Gastroesophageal sphincter (tissue), 4 donors: ENCODE measurements at regions not wholly inside any gene's neighbourhood (a gene's known extent, or its start where the extent isn't known, plus 50 kb on each side); places are given as distances from the start of the nearest gene placed in this dataset.
"Not testable (repeated sequence)": the region's sequence is repeated elsewhere in the genome, so short reads cannot be mapped to it uniquely, and the experiment has no call there.

Experiments used
- ATAC-seq: fragments of 150-250 bp; one replicate; pipeline ENCODE4 v1.9.1; 2016; ENCODE audit warnings: mild to moderate bottlenecking, moderate library complexity
- H3K27ac ChIP-seq, 4 donors: fragments of 200-600 bp; sonication (generic) in 3 of 4; 1 replicate in 3 of 4; 2 replicates in 1 of 4; pipeline ENCODE4 v1.5.1; 2016 to 2019
- H3K27me3 ChIP-seq: fragments of 200-600 bp; sonication (generic); one replicate; pipeline ENCODE4 v1.5.1; 2019
- H3K36me3 ChIP-seq, 2 donors: fragments of 200-600 bp; sonication (generic); one replicate each; pipeline ENCODE4 v1.5.1; 2019; ENCODE audit warnings: control low read depth in 1 of 2
- H3K4me1 ChIP-seq, 3 donors: fragments of 200-600 bp; sonication (generic); 1 replicate in 2 of 3; 2 replicates in 1 of 3; pipeline ENCODE4 v1.5.1; 2016 to 2019; ENCODE audit warnings: control low read depth in 2 of 3
- H3K4me3 ChIP-seq, 2 donors: fragments of 200-600 bp; sonication (generic); one replicate each; pipeline ENCODE4 v1.5.1; 2019; ENCODE audit warnings: mild to moderate bottlenecking in 1 of 2, moderate library complexity in 1 of 2
- H3K9me3 ChIP-seq, 3 donors: fragments of 200-600 bp; sonication (generic); one replicate each; pipeline ENCODE4 v1.5.1; 2017 to 2019; ENCODE audit warnings: control low read depth in 2 of 3
- EP300 ChIP-seq: sonication (generic); formaldehyde crosslinking; IDR thresholded peaks from one replicate; pipeline ENCODE4 v1.6.1; 2017; ENCODE audit warnings: antibody characterized with exemption, mild to moderate bottlenecking
- POLR2A ChIP-seq, 2 donors: fragments of 450-650 bp; IDR thresholded peaks; one replicate each; pipeline ENCODE4 v1.6.1; 2017; ENCODE audit warnings: antibody characterized with exemption in 2 of 2, mild to moderate bottlenecking in 2 of 2, moderate library complexity in 1 of 2
- POLR2AphosphoS5 ChIP-seq: sonication (generic); formaldehyde crosslinking; IDR thresholded peaks from one replicate; pipeline ENCODE4 v1.6.1; 2017; ENCODE audit warnings: antibody characterized with exemption
- WGBS, 2 donors: methylation state at CpG; one replicate each; pipeline ENCODE4 v1.1.5; 2018; ENCODE audit warnings: low coverage in 1 of 2; 5-methylcytosine and 5-hydroxymethylcytosine counted together
- TF ChIP-seq, protein P1 (sequence below), 4 experiments: fragments of 200-600 bp in 2 of 4; fragments of 450-650 bp in 2 of 4; sonication (generic) in 1 of 4; IDR thresholded peaks; one replicate each; pipeline ENCODE4 v1.5.1; 2017 to 2019; ENCODE audit warnings: antibody characterized with exemption in 4 of 4, mild to moderate bottlenecking in 2 of 4, moderate library complexity in 2 of 4

DNA sequence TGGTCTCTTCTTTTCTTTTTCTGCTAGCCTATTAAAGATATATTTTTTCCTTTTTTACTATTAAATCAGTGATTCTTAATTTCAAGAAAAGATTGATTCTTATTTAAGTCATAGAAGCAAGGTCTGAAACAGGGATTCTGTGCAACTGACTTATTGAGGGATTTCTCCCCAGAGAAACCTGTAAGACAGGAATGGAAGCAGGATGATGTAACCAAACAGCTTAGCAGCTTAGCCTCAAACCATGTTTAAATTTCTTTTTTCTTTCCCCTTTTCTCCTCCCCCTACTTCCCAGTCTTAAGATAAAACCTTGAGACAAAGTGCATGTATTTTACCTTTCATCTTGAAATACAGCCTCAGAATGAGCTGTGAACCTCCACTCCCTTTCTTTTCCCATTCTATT lies 322.8 kb downstream of the NEK10 start:
- H3K9me3 ChIP-seq: peaks cover 0 to 3% (median 0%) of the 10 kb centered on the region in 3 donors
- no peaks in the 10 kb centered on the region for H3K36me3 ChIP-seq
- TF ChIP-seq POLR2AphosphoS5 (no peak), POLR2A (IDR thresholded peaks at IDR 0.05) (no peak), EP300 (no peak)
- TF ChIP-seq, protein P1, sequence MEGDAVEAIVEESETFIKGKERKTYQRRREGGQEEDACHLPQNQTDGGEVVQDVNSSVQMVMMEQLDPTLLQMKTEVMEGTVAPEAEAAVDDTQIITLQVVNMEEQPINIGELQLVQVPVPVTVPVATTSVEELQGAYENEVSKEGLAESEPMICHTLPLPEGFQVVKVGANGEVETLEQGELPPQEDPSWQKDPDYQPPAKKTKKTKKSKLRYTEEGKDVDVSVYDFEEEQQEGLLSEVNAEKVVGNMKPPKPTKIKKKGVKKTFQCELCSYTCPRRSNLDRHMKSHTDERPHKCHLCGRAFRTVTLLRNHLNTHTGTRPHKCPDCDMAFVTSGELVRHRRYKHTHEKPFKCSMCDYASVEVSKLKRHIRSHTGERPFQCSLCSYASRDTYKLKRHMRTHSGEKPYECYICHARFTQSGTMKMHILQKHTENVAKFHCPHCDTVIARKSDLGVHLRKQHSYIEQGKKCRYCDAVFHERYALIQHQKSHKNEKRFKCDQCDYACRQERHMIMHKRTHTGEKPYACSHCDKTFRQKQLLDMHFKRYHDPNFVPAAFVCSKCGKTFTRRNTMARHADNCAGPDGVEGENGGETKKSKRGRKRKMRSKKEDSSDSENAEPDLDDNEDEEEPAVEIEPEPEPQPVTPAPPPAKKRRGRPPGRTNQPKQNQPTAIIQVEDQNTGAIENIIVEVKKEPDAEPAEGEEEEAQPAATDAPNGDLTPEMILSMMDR (IDR thresholded peaks at IDR 0.05): no peak
- H3K27ac ChIP-seq: no peak overlapping the region
- no peak for ATAC-seq
- H3K27me3 ChIP-seq: no peaks in the 10 kb centered on the region
- no peak overlapping the region for H3K4me3 ChIP-seq
- no peaks in the 10 kb centered on the region for H3K4me1 ChIP-seq

DNA sequence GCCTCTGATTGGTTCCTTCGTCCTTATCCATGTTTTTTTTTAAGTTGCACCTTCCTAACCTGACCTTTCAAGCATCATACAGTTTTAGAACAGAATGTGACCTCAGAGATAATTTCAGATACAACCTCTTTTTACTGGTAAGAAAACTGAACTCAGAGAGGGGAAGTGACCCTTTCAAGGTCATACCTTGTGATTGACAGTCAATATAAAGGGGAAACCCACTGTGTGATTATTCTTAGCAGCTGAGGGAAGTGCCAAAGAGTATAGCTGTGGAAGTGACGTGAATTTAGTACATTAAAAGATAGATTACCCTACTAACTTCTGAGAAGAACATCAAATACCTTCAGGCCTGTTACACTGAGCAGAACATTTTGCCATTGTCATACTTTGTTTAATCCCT lies 319.4 kb downstream of the NEK10 start:
- H3K9me3 ChIP-seq: peaks cover 0 to 25% (median 2%) of the 10 kb centered on the region in 3 donors
- 56 to 58% methylated on average over 2 of the region's 2 CpGs for WGBS, 2 donors
- H3K27ac ChIP-seq: no peak overlapping the region
- H3K36me3 ChIP-seq: no peaks in the 10 kb centered on the region
- no peaks in the 10 kb centered on the region for H3K27me3 ChIP-seq
- no peaks in the 10 kb centered on the region for H3K4me1 ChIP-seq
- TF ChIP-seq, protein P1 (IDR thresholded peaks at IDR 0.05): no peak
- no peak for TF ChIP-seq POLR2A (IDR thresholded peaks at IDR 0.05)
- TF ChIP-seq EP300: no peak
- TF ChIP-seq POLR2AphosphoS5: no peak
- no peak overlapping the region for H3K4me3 ChIP-seq
- no peak for ATAC-seq

DNA sequence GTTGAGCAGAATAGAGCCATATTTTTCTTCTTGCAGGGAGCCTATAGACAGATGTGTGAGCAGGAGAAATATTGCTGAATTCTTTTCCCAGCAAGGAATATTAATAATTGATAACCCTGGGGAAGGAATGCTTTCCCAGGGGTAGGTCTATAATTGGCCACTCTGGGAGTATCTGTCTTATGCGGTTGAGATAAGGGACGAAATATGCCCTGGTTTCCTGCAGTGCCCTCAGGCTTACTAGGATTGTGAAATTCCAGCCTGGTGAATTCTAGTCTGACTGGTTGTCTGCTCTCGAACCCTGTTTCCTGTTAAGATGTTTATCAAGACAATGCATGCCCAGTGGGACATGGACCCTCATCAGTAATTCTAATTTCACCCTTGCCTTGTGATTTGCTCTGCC lies 317.7 kb downstream of the NEK10 start:
- H3K27me3 ChIP-seq, H3K4me1 ChIP-seq, H3K27ac ChIP-seq, H3K4me3 ChIP-seq, ATAC-seq, H3K36me3 ChIP-seq: not testable (repeated sequence)
- 60 to 93% methylated on average over 1 to 3 of the region's 3 CpGs for WGBS, 2 donors
- peaks cover 0 to 26% (median 2%) of the 10 kb centered on the region in 3 donors for H3K9me3 ChIP-seq

DNA sequence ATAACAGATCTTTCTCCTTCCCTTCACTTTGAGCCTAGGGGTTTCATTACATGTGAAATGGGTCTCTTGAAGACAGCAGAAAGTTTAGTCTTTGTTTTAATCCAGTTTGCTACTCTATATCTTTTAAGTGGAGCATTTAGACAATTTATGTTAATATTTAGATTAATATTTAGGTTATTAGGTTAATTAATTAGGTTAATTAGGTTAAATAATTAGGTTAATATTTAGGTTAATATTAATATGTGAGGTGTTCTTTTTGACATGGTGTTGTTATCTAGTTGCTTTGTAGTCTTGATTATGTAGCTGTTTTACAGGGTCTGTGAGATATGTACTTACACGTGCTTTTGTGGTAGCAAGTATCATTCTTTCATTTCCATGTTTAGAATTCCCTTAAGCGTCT lies 312.9 kb downstream of the NEK10 start:
- Histone ChIP-seq H3K36me3 (no peaks in the 10 kb centered on the region), H3K4me1 (no peaks in the 10 kb centered on the region), H3K27me3 (no peaks in the 10 kb centered on the region), H3K9me3 (peaks cover 0 to 28% (median 2%) of the 10 kb centered on the region in 3 donors), H3K27ac (no peak overlapping the region), H3K4me3 (no peak overlapping the region)
- TF ChIP-seq EP300 (no peak), POLR2AphosphoS5 (no peak), POLR2A (IDR thresholded peaks at IDR 0.05) (no peak)
- TF ChIP-seq, protein P1 (IDR thresholded peaks at IDR 0.05): no peak
- ATAC-seq: no peak
- WGBS, 2 donors: 81 to 86% methylated on average over 2 of the region's 2 CpGs

DNA sequence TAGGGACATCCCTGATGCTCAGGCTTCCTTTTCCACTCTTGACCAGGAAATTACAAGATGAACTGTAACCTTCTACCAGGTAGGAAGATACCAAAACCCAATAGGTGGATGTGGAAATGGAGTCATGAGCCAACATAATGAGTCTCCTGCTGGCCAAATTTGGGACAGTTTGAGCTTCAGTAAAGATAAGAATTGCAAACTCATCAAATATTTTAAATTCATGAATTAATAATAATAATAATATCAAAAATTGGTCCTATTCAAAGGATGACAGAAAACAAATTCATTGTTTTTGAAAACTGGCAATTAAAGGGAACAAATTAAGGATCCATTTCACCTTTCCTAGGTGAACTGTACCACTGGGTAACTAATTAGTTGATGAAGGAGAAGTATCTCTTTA lies 309.7 kb downstream of the NEK10 start:
- no peak for ATAC-seq
- TF ChIP-seq EP300: no peak
- no peak for TF ChIP-seq POLR2AphosphoS5
- TF ChIP-seq POLR2A (IDR thresholded peaks at IDR 0.05): no peak
- TF ChIP-seq, protein P1 (IDR thresholded peaks at IDR 0.05): no peak
- no peaks in the 10 kb centered on the region for H3K27me3 ChIP-seq
- H3K36me3 ChIP-seq: no peaks in the 10 kb centered on the region
- no peaks in the 10 kb centered on the region for H3K4me1 ChIP-seq
- H3K4me3 ChIP-seq: no peak overlapping the region
- H3K9me3 ChIP-seq: peaks cover 0 to 6% (median 0%) of the 10 kb centered on the region in 3 donors
- no peak overlapping the region for H3K27ac ChIP-seq
